OCI-LY3 (cell line): ENCODE measurements at regions not wholly inside any gene's neighbourhood (a gene's known extent, or its start where the extent isn't known, plus 50 kb on each side); places are given as distances from the start of the nearest gene placed in this dataset.

Experiments
- H2AFZ ChIP-seq: fragments of 200-600, 300-600 bp; shearing (Covaris generic); 2 replicates; pipeline ENCODE4 v1.6.0; 2014; ENCODE audit warnings: antibody characterized with exemption, low read depth, low read length
- H3K27ac ChIP-seq: fragments of 200-600, 300-600 bp; sonication (generic); 2 replicates; pipeline ENCODE4 v1.5.1; 2014; ENCODE audit warnings: mild to moderate bottlenecking, low read length, moderate library complexity, mixed read lengths
- H3K27me3 ChIP-seq: fragments of 200-600, 300-600 bp; sonication (generic); 2 replicates; pipeline ENCODE4 v1.6.1; 2014; ENCODE audit warnings: low read depth, low read length, mixed read lengths
- H3K36me3 ChIP-seq: fragments of 200-600, 300-600 bp; sonication (generic); replicated peaks from 2 replicates; pipeline ENCODE3; 2014; ENCODE audit warnings: low read depth, low read length, mixed read lengths
- H3K4me1 ChIP-seq: fragments of 300-600, 200-600 bp; sonication (generic); 2 replicates; pipeline ENCODE4 v1.6.1; 2014; ENCODE audit warnings: low read length, mixed read lengths
- H3K4me2 ChIP-seq: fragments of 200-600, 300-600 bp; sonication (generic); 2 replicates; pipeline ENCODE4 v1.6.1; 2014; ENCODE audit warnings: low read length, mixed read lengths
- H3K4me3 ChIP-seq: fragments of 300-600, 200-600 bp; sonication (generic); 2 replicates; pipeline ENCODE4 v1.5.1; 2014; ENCODE audit warnings: antibody characterized with exemption, mild to moderate bottlenecking, low read length, moderate library complexity
- H3K79me2 ChIP-seq: fragments of 300-600, 200-600 bp; shearing (Covaris generic); 2 replicates; pipeline ENCODE4 v1.6.1; 2014; ENCODE audit warnings: mild to moderate bottlenecking, low read length, mixed read lengths
- H3K9ac ChIP-seq: fragments of 300-600, 200-600 bp; shearing (Covaris generic); 2 replicates; pipeline ENCODE4 v1.6.0; 2014; ENCODE audit warnings: mild to moderate bottlenecking, low read length, moderate library complexity
- H3K9me3 ChIP-seq: fragments of 200-600, 300-600 bp; shearing (Covaris generic); 2 replicates; pipeline ENCODE4 v1.6.1; 2014; ENCODE audit warnings: low read length, mixed read lengths; ENCODE audit not compliant: insufficient read depth
- H4K20me1 ChIP-seq: fragments of 200-600, 300-600 bp; sonication (generic); 2 replicates; pipeline ENCODE4 v1.6.1; 2016; ENCODE audit warnings: low read length, mixed read lengths; ENCODE audit not compliant: insufficient read depth
- CTCF ChIP-seq: fragments of 200-600, 300-600 bp; sonication (generic); IDR thresholded peaks from 2 replicates; pipeline ENCODE4 v1.5.1; 2014; ENCODE audit warnings: antibody characterized with exemption, low read length, low read depth
- EZH2phosphoT487 ChIP-seq: fragments of 200-600 bp; shearing (Covaris generic); IDR thresholded peaks from 2 replicates; pipeline ENCODE4 v1.6.1; 2018; ENCODE audit warnings: antibody characterized with exemption, mixed run types, low read depth

GRCh38 chr12:31228811-31229792 lies 96.8 kb downstream of the SINHCAF start:
- no peaks in the 10 kb centered on the region for H3K9me3 ChIP-seq
- no peaks in the 10 kb centered on the region for H3K36me3 ChIP-seq
- no peak overlapping the region for H3K27ac ChIP-seq
- peaks cover 20% of the 10 kb centered on the region; the same call in 1 of the 2 replicates for H3K27me3 ChIP-seq
- H3K4me2 ChIP-seq = no peak overlapping the region
- no peaks in the 10 kb centered on the region for H4K20me1 ChIP-seq
- no peak overlapping the region for H2AFZ ChIP-seq
- TF ChIP-seq CTCF = no peak
- TF ChIP-seq EZH2phosphoT487 = no peak
- H3K4me1 ChIP-seq = no peaks in the 10 kb centered on the region
- H3K4me3 ChIP-seq = no peak overlapping the region
- H3K79me2 ChIP-seq = no peaks in the 10 kb centered on the region
- no peak overlapping the region for H3K9ac ChIP-seq

- H3K9ac ChIP-seq = no peak overlapping the region
- H3K4me1 ChIP-seq = no peaks in the 10 kb centered on the region
- no peaks in the 10 kb centered on the region for H3K79me2 ChIP-seq
- no peak overlapping the region for H3K4me2 ChIP-seq
- no peak overlapping the region for H3K4me3 ChIP-seq
- H3K27me3 ChIP-seq = peaks cover 29% of the 10 kb centered on the region
- H3K36me3 ChIP-seq = no peaks in the 10 kb centered on the region
- no peaks in the 10 kb centered on the region for H3K9me3 ChIP-seq
- H4K20me1 ChIP-seq = no peaks in the 10 kb centered on the region
- H2AFZ ChIP-seq = no peak overlapping the region
- no peak overlapping the region for H3K27ac ChIP-seq
- TF ChIP-seq EZH2phosphoT487 (no peak), CTCF (no peak)
Measured at GRCh38 chr12:31230004-31230403, 95.9 kb downstream of the SINHCAF start.
